A673 (cell line): ENCODE measurements at regions not wholly inside any gene's neighbourhood (a gene's known extent, or its start where the extent isn't known, plus 50 kb on each side); places are given as distances from the start of the nearest gene placed in this dataset.

ENCODE experiments used
- BruUV-seq: library from RNA; stranded (reverse); fragments of 400-500 nt; replicated peaks from 2 replicates; lab custom pipeline; 2021; lab: Mats Ljungman, UMichigan
- CTCF ChIA-PET: fragments of 300-600 bp; sonication (Branson Sonifier 250); formaldehyde crosslinking; loops from one replicate; lab custom pipeline; 2022; ENCODE audit warnings: antibody characterized with exemption; lab: Charles Lee
- POLR2A ChIA-PET: fragments of 300-600 bp; sonication (Branson Sonifier 250); formaldehyde crosslinking; loops from one replicate; lab custom pipeline; 2022; ENCODE audit warnings: antibody characterized with exemption; ENCODE audit not compliant: low non-redundant PET; lab: Charles Lee
- DNase-seq: peaks from one replicate; pipeline ENCODE4 v3.0.0-alpha.2; 2015; ENCODE audit warnings: low spot score
- H3K27ac ChIP-seq: fragments of 200-600 bp; sonication (generic); 2 replicates; pipeline ENCODE4 v1.5.1; 2016; ENCODE audit warnings: mixed run types, low read depth, mild to moderate bottlenecking, mixed read lengths, antibody characterized with exemption, low read length; ENCODE audit not compliant: poor library complexity, severe bottlenecking
- H3K27me3 ChIP-seq: fragments of 200-600 bp; sonication (generic); replicated peaks from 2 replicates; pipeline ENCODE4 v1.6.1; 2017; ENCODE audit warnings: mixed run types, low read depth, mild to moderate bottlenecking, mixed read lengths, antibody characterized with exemption, low read length; ENCODE audit not compliant: insufficient read depth, poor library complexity
- H3K36me3 ChIP-seq: fragments of 200-600 bp; sonication (generic); 2 replicates; pipeline ENCODE4 v1.6.1; 2016; ENCODE audit warnings: mixed run types, mild to moderate bottlenecking, mixed read lengths, antibody characterized with exemption, low read length; ENCODE audit not compliant: insufficient read depth, poor library complexity, severe bottlenecking
- H3K4me1 ChIP-seq: fragments of 200-600 bp; sonication (generic); 2 replicates; pipeline ENCODE4 v1.6.1; 2017; ENCODE audit warnings: mixed run types, mild to moderate bottlenecking, mixed read lengths, antibody characterized with exemption, low read length; ENCODE audit not compliant: insufficient read depth, poor library complexity, severe bottlenecking
- H3K4me3 ChIP-seq: fragments of 200-600 bp; sonication (generic); 2 replicates; pipeline ENCODE4 v1.5.1; 2016; ENCODE audit warnings: low read depth, mixed run types, mild to moderate bottlenecking, mixed read lengths, low read length; ENCODE audit not compliant: poor library complexity, severe bottlenecking
- H3K9me3 ChIP-seq: fragments of 200-600 bp; sonication (generic); 2 replicates; pipeline ENCODE4 v1.6.1; 2016; ENCODE audit warnings: mixed run types, low read depth, mild to moderate bottlenecking, mixed read lengths, antibody characterized with exemption, low read length; ENCODE audit not compliant: poor library complexity, severe bottlenecking
- EZH2 ChIP-seq: fragments of 200-600 bp; sonication (generic); IDR thresholded peaks from 2 replicates; pipeline ENCODE4 v1.6.1; 2017; ENCODE audit warnings: borderline replicate concordance, low read depth, mild to moderate bottlenecking, mixed read lengths, antibody characterized with exemption, low read length; ENCODE audit not compliant: poor library complexity, severe bottlenecking
- intact Hi-C: fragments of 100-400 bp; cut with micrococcal nuclease; formaldehyde crosslinking; loops from one replicate; pipeline ENCODE4 v1.10.0; 2022; ENCODE audit not compliant: unreplicated experiment
- TF ChIP-seq, protein P1 (sequence below): fragments of 300-800, 200-600 bp; sonication (generic); conservative IDR thresholded peaks from 2 replicates; pipeline ENCODE4 v1.5.1; 2017; ENCODE audit warnings: low read depth, mild to moderate bottlenecking, antibody characterized with exemption, low read length, moderate library complexity, mixed read lengths

DNA sequence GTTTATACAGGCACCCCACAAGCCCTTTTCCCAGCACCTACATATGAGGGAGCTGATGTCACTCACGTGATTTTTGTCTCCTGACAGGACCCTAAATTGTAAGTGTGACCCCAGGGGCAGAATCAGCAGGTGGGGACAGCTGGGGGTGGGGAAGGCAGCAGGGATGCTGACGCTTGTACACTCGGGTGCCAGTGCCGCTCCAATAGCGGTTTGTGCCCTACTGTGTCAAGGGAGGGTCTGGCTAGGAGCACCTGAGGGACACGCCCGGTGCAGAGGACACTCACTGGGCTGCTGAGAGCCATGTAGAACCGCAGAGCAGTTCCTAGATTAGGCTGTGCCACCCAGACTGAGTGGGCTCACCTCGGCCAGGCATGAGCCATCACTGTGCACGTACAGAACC, 81.3 kb downstream of the SCGB2B2 start:
- no peak for TF ChIP-seq EZH2
- TF ChIP-seq, protein P1, sequence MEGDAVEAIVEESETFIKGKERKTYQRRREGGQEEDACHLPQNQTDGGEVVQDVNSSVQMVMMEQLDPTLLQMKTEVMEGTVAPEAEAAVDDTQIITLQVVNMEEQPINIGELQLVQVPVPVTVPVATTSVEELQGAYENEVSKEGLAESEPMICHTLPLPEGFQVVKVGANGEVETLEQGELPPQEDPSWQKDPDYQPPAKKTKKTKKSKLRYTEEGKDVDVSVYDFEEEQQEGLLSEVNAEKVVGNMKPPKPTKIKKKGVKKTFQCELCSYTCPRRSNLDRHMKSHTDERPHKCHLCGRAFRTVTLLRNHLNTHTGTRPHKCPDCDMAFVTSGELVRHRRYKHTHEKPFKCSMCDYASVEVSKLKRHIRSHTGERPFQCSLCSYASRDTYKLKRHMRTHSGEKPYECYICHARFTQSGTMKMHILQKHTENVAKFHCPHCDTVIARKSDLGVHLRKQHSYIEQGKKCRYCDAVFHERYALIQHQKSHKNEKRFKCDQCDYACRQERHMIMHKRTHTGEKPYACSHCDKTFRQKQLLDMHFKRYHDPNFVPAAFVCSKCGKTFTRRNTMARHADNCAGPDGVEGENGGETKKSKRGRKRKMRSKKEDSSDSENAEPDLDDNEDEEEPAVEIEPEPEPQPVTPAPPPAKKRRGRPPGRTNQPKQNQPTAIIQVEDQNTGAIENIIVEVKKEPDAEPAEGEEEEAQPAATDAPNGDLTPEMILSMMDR = no peak
- ChIA-PET CTCF (no interaction called here), POLR2A (no interaction called here)
- no peaks in the 10 kb centered on the region for H3K9me3 ChIP-seq
- BruUV-seq = no TSS peak
- DNase-seq = no peak
- H3K4me1 ChIP-seq = no peaks in the 10 kb centered on the region
- H3K36me3 ChIP-seq = no peaks in the 10 kb centered on the region
- no peak overlapping the region for H3K27ac ChIP-seq
- intact Hi-C loops = no loop called here
- no peaks in the 10 kb centered on the region for H3K27me3 ChIP-seq
- no peak overlapping the region for H3K4me3 ChIP-seq

DNA sequence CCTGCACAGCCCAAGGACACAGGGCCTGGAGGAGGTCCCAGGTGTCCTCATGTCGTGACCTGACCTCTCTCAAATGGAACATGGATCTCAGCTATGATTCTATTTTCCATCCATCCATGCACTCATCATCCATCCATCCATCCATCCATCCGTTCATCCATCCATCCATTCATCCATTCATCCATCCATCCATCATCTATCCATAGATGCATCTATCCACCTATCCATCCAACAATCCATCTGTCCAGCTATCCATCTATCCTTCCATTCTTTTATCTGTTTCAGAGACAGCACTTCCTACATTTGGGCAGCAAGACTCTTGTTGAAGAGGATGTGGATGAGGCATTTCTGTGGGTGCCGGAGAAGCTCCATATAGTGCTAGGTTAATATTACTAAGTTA, 86.7 kb downstream of the SCGB2B2 start:
- TF ChIP-seq EZH2 = no peak
- TF ChIP-seq, protein P1 = no peak

DNA sequence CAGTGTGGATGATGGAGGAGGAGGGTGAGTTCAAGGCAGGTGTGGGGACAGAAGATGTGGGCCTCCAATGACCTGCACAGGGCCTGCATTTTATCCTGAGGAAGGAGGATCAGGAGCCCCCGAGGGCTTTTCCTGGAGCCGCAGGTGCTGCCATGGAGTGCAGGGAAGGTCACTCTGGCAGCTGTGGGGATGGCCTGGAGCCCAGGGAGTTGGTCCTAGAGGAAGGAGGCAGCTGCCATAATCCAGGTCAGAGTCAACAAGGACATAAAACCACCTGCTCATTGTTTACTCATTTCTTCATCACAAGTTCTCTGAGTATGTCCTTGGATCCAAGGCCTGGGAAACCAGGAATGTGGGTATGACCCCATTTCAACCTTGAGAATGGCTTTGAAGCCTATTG, 87.2 kb downstream of the SCGB2B2 start:
- H3K4me1 ChIP-seq = no peaks in the 10 kb centered on the region
- no peaks in the 10 kb centered on the region for H3K9me3 ChIP-seq
- ChIA-PET CTCF (no interaction called here), POLR2A (no interaction called here)
- TF ChIP-seq, protein P1 = no peak
- no peak for TF ChIP-seq EZH2
- peaks cover 11% of the 10 kb centered on the region for H3K27me3 ChIP-seq
- no peaks in the 10 kb centered on the region for H3K36me3 ChIP-seq
- H3K4me3 ChIP-seq = no peak overlapping the region
- intact Hi-C loops = no loop called here
- no peak overlapping the region for H3K27ac ChIP-seq
- no peak for DNase-seq
- no TSS peak for BruUV-seq

More for the DNA sequence above, 86.7 kb downstream of the SCGB2B2 start:
- POLR2A ChIA-PET = no interaction called here
- intact Hi-C loops = no loop called here
- no peaks in the 10 kb centered on the region for H3K4me1 ChIP-seq
- H3K9me3 ChIP-seq = no peaks in the 10 kb centered on the region
- H3K27me3 ChIP-seq = peaks cover 10% of the 10 kb centered on the region
- DNase-seq = no peak
- no peak overlapping the region for H3K4me3 ChIP-seq
- no peaks in the 10 kb centered on the region for H3K36me3 ChIP-seq
- no peak overlapping the region for H3K27ac ChIP-seq
- CTCF ChIA-PET = no interaction called here
- BruUV-seq = no TSS peak
